ENCODE measurements at regions not wholly inside any gene's neighbourhood (a gene's known extent, or its start where the extent isn't known, plus 50 kb on each side); places are given as distances from the start of the nearest gene placed in this dataset.

- 19 to 24% methylated on average over 3 of the region's 3 CpGs for WGBS, 2 experiments (ENCODE audit: low coverage in 1 of 2, low lambda C conversion rate in 2 of 2, missing lambda C conversion rate in 2 of 2)
- in situ Hi-C loops (cut with MboI), result no loop called here
- TF ChIP-seq EZH2phosphoT487 (IDR thresholded peaks at IDR 0.05; ENCODE audit: insufficient read depth, low read depth) (no peak), EZH2 (IDR thresholded peaks at IDR 0.05; ENCODE audit: insufficient read depth, poor library complexity, severe bottlenecking) (no peak)
- Histone ChIP-seq H3K79me2 (ENCODE audit: insufficient read depth) (no peaks in the 10 kb centered on the region), H3K36me3 (ENCODE audit: low read depth) (no peaks in the 10 kb centered on the region), H3K9me3 (ENCODE audit: low read depth) (no peaks in the 10 kb centered on the region), H3K27ac (no peak overlapping the region), H3K4me3 (no peak overlapping the region), H3K9ac (no peak overlapping the region), H2AFZ (no peak overlapping the region), H3K4me2 (ENCODE audit: unreplicated experiment) (no peak overlapping the region), H3F3A (ENCODE audit: insufficient read depth) (no peaks in the 10 kb centered on the region), H3K9me2 (ENCODE audit: insufficient read depth) (no peaks in the 10 kb centered on the region), H4K20me1 (ENCODE audit: insufficient read depth) (no peaks in the 10 kb centered on the region), H3K27me3 (replicated peaks; ENCODE audit: insufficient read depth) (no peaks in the 10 kb centered on the region), H3K4me1 (ENCODE audit: insufficient read depth) (no peaks in the 10 kb centered on the region)
- DNase-seq, result no peak
These were observed 327.2 kb upstream of the CXADR start for GRCh38 chr21:17185674-17186073.

DNA sequence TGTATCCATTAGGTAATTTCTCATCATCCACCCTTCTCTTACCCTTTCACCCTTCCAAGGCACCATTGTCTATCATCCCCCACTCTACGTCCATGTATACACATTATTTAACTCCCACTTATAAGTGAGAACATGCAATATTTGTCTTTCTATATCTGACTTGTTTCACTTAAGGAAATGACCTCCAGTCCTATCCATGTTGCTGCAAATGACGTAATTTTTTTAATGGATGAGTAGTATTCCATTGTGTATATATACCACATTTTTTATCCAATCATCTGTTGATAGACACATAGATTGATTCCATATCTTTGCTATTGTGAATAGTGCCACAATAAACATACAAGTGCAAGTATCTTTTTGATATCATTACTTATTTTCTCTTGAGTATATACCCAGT, 322.9 kb upstream of the CXADR start:
- H3K27ac ChIP-seq, result no peak overlapping the region
- 31 to 34% methylated on average over 2 of the region's 2 CpGs for WGBS, 2 experiments (ENCODE audit: low coverage in 1 of 2, low lambda C conversion rate in 2 of 2, missing lambda C conversion rate in 2 of 2)
- no peaks in the 10 kb centered on the region for H3K36me3 ChIP-seq (ENCODE audit: low read depth)
- DNase-seq, result no peak
- H3K9ac ChIP-seq, result no peak overlapping the region
- TF ChIP-seq EZH2phosphoT487 (IDR thresholded peaks at IDR 0.05; ENCODE audit: insufficient read depth, low read depth) (no peak), EZH2 (IDR thresholded peaks at IDR 0.05; ENCODE audit: insufficient read depth, poor library complexity, severe bottlenecking) (no peak)
- no peaks in the 10 kb centered on the region for H4K20me1 ChIP-seq (ENCODE audit: insufficient read depth)
- H2AFZ ChIP-seq, result no peak overlapping the region
- no peaks in the 10 kb centered on the region for H3K9me2 ChIP-seq (ENCODE audit: insufficient read depth)
- H3K79me2 ChIP-seq (ENCODE audit: insufficient read depth), result no peaks in the 10 kb centered on the region
- no peaks in the 10 kb centered on the region for H3K9me3 ChIP-seq (ENCODE audit: low read depth)
- H3K4me1 ChIP-seq (ENCODE audit: insufficient read depth), result no peaks in the 10 kb centered on the region
- in situ Hi-C loops (cut with MboI), result no loop called here
- no peaks in the 10 kb centered on the region for H3K27me3 ChIP-seq (replicated peaks; ENCODE audit: insufficient read depth)
- no peak overlapping the region for H3K4me2 ChIP-seq (ENCODE audit: unreplicated experiment)
- no peak overlapping the region for H3K4me3 ChIP-seq
- no peaks in the 10 kb centered on the region for H3F3A ChIP-seq (ENCODE audit: insufficient read depth)

- Histone ChIP-seq H4K20me1 (ENCODE audit: insufficient read depth) (no peaks in the 10 kb centered on the region), H3K9me3 (ENCODE audit: low read depth) (no peaks in the 10 kb centered on the region), H3K4me2 (ENCODE audit: unreplicated experiment) (no peak overlapping the region), H3K27me3 (replicated peaks; ENCODE audit: insufficient read depth) (no peaks in the 10 kb centered on the region), H3K27ac (no peak overlapping the region), H3K4me1 (ENCODE audit: insufficient read depth) (no peaks in the 10 kb centered on the region), H3K79me2 (ENCODE audit: insufficient read depth) (no peaks in the 10 kb centered on the region), H3F3A (ENCODE audit: insufficient read depth) (no peaks in the 10 kb centered on the region), H3K4me3 (no peak overlapping the region), H3K36me3 (ENCODE audit: low read depth) (no peaks in the 10 kb centered on the region), H2AFZ (no peak overlapping the region), H3K9me2 (ENCODE audit: insufficient read depth) (no peaks in the 10 kb centered on the region), H3K9ac (no peak overlapping the region)
- DNase-seq, result peak; percentile 8
- in situ Hi-C loops (cut with MboI), result no loop called here
- 0 to 5% methylated on average over 1 of the region's 1 CpG for WGBS, 2 experiments (ENCODE audit: low coverage in 1 of 2, low lambda C conversion rate in 2 of 2, missing lambda C conversion rate in 2 of 2)
- no peak for TF ChIP-seq EZH2phosphoT487 (IDR thresholded peaks at IDR 0.05; ENCODE audit: insufficient read depth, low read depth)
- no peak for TF ChIP-seq EZH2 (IDR thresholded peaks at IDR 0.05; ENCODE audit: insufficient read depth, poor library complexity, severe bottlenecking)
These were observed 321.4 kb upstream of the CXADR start for GRCh38 chr21:17191346-17191993.

GRCh38 chr21:17195351-17195750, 317.5 kb upstream of the CXADR start:
- H3K36me3 ChIP-seq (ENCODE audit: low read depth), result no peaks in the 10 kb centered on the region
- H3F3A ChIP-seq (ENCODE audit: insufficient read depth), result no peaks in the 10 kb centered on the region
- H3K27ac ChIP-seq, result no peak overlapping the region
- DNase-seq, result no peak
- no peak overlapping the region for H3K4me3 ChIP-seq
- H3K9ac ChIP-seq, result no peak overlapping the region
- H3K4me1 ChIP-seq (ENCODE audit: insufficient read depth), result no peaks in the 10 kb centered on the region
- H3K9me2 ChIP-seq (ENCODE audit: insufficient read depth), result no peaks in the 10 kb centered on the region
- in situ Hi-C loops (cut with MboI), result no loop called here
- no peaks in the 10 kb centered on the region for H3K9me3 ChIP-seq (ENCODE audit: low read depth)
- no peak overlapping the region for H3K4me2 ChIP-seq (ENCODE audit: unreplicated experiment)
- TF ChIP-seq EZH2phosphoT487 (IDR thresholded peaks at IDR 0.05; ENCODE audit: insufficient read depth, low read depth) (no peak), EZH2 (IDR thresholded peaks at IDR 0.05; ENCODE audit: insufficient read depth, poor library complexity, severe bottlenecking) (no peak)
- no peaks in the 10 kb centered on the region for H3K79me2 ChIP-seq (ENCODE audit: insufficient read depth)
- 3% methylated on average over 1 of the region's 1 CpG for WGBS, 2 experiments (ENCODE audit: low coverage in 1 of 2, low lambda C conversion rate in 2 of 2, missing lambda C conversion rate in 2 of 2)
- H4K20me1 ChIP-seq (ENCODE audit: insufficient read depth), result no peaks in the 10 kb centered on the region
- H2AFZ ChIP-seq, result no peak overlapping the region
- no peaks in the 10 kb centered on the region for H3K27me3 ChIP-seq (replicated peaks; ENCODE audit: insufficient read depth)

GRCh38 chr21:17195976-17196375, 316.9 kb upstream of the CXADR start:
- Histone ChIP-seq H3K36me3 (ENCODE audit: low read depth) (no peaks in the 10 kb centered on the region), H3K9me3 (ENCODE audit: low read depth) (no peaks in the 10 kb centered on the region), H3K4me2 (ENCODE audit: unreplicated experiment) (no peak overlapping the region), H3K27me3 (replicated peaks; ENCODE audit: insufficient read depth) (no peaks in the 10 kb centered on the region), H3K4me1 (ENCODE audit: insufficient read depth) (no peaks in the 10 kb centered on the region), H3K79me2 (ENCODE audit: insufficient read depth) (no peaks in the 10 kb centered on the region), H3K4me3 (no peak overlapping the region), H3K9ac (no peak overlapping the region), H3F3A (ENCODE audit: insufficient read depth) (no peaks in the 10 kb centered on the region), H2AFZ (no peak overlapping the region), H3K9me2 (ENCODE audit: insufficient read depth) (no peaks in the 10 kb centered on the region), H3K27ac (no peak overlapping the region), H4K20me1 (ENCODE audit: insufficient read depth) (no peaks in the 10 kb centered on the region)
- in situ Hi-C loops (cut with MboI), result no loop called here
- 5 to 23% methylated on average over 1 of the region's 1 CpG for WGBS, 2 experiments (ENCODE audit: low coverage in 1 of 2, low lambda C conversion rate in 2 of 2, missing lambda C conversion rate in 2 of 2)
- no peak for DNase-seq
- no peak for TF ChIP-seq EZH2 (IDR thresholded peaks at IDR 0.05; ENCODE audit: insufficient read depth, poor library complexity, severe bottlenecking)
- no peak for TF ChIP-seq EZH2phosphoT487 (IDR thresholded peaks at IDR 0.05; ENCODE audit: insufficient read depth, low read depth)

All from GM23248 (cell line).